ENCODE measurements at regions not wholly inside any gene's neighbourhood (a gene's known extent, or its start where the extent isn't known, plus 50 kb on each side); places are given as distances from the start of the nearest gene placed in this dataset.

- H3K9ac ChIP-seq (ENCODE audit: low read depth, low read length) = no peak overlapping the region
- H3K4me3 ChIP-seq (ENCODE audit: low read length) = no peak overlapping the region
- no peak overlapping the region for H3K27ac ChIP-seq (ENCODE audit: low read length)
Measured at GRCh38 chr2:144937910-144938709, 418.2 kb upstream of the ZEB2 start.

GRCh38 chr2:144937066-144937465 lies 417.1 kb upstream of the ZEB2 start:
- Histone ChIP-seq H3K9ac (ENCODE audit: low read depth, low read length) (no peak overlapping the region), H3K36me3 (ENCODE audit: insufficient read depth, low read depth, low read length) (no peaks in the 10 kb centered on the region), H3K4me1 (ENCODE audit: insufficient read depth, low read length) (no peaks in the 10 kb centered on the region)

More at GRCh38 chr2:144937910-144938709, 418.2 kb upstream of the ZEB2 start:
- no peaks in the 10 kb centered on the region for H3K27me3 ChIP-seq (ENCODE audit: insufficient read depth, low read length)
- no peaks in the 10 kb centered on the region for H3K4me1 ChIP-seq (ENCODE audit: insufficient read depth, low read length)
- no peaks in the 10 kb centered on the region for H3K36me3 ChIP-seq (ENCODE audit: insufficient read depth, low read depth, low read length)
- no peaks in the 10 kb centered on the region for H3K9me3 ChIP-seq (ENCODE audit: insufficient read depth, low read depth, low read length)

GRCh38 chr2:144936442-144936841 lies 416.5 kb upstream of the ZEB2 start:
- H3K4me3 ChIP-seq (ENCODE audit: low read length) = no peak overlapping the region
- no peaks in the 10 kb centered on the region for H3K9me3 ChIP-seq (ENCODE audit: insufficient read depth, low read depth, low read length)
- H3K4me1 ChIP-seq (ENCODE audit: insufficient read depth, low read length) = no peaks in the 10 kb centered on the region

More at GRCh38 chr2:144937066-144937465, 417.1 kb upstream of the ZEB2 start:
- Histone ChIP-seq H3K4me3 (ENCODE audit: low read length) (no peak overlapping the region), H3K27me3 (ENCODE audit: insufficient read depth, low read length) (no peaks in the 10 kb centered on the region), H3K27ac (ENCODE audit: low read length) (no peak overlapping the region), H3K9me3 (ENCODE audit: insufficient read depth, low read depth, low read length) (no peaks in the 10 kb centered on the region)

GRCh38 chr2:144935736-144936135 lies 415.8 kb upstream of the ZEB2 start:
- Histone ChIP-seq H3K27ac (ENCODE audit: low read length) (no peak overlapping the region), H3K9ac (ENCODE audit: low read depth, low read length) (no peak overlapping the region), H3K36me3 (ENCODE audit: insufficient read depth, low read depth, low read length) (no peaks in the 10 kb centered on the region), H3K9me3 (ENCODE audit: insufficient read depth, low read depth, low read length) (no peaks in the 10 kb centered on the region), H3K4me3 (ENCODE audit: low read length) (no peak overlapping the region), H3K4me1 (ENCODE audit: insufficient read depth, low read length) (no peaks in the 10 kb centered on the region), H3K27me3 (ENCODE audit: insufficient read depth, low read length) (no peaks in the 10 kb centered on the region)

More at GRCh38 chr2:144936442-144936841, 416.5 kb upstream of the ZEB2 start:
- Histone ChIP-seq H3K9ac (ENCODE audit: low read depth, low read length) (no peak overlapping the region), H3K36me3 (ENCODE audit: insufficient read depth, low read depth, low read length) (no peaks in the 10 kb centered on the region), H3K27me3 (ENCODE audit: insufficient read depth, low read length) (no peaks in the 10 kb centered on the region), H3K27ac (ENCODE audit: low read length) (no peak overlapping the region)

- no peak overlapping the region for H3K27ac ChIP-seq (ENCODE audit: low read length)
- H3K27me3 ChIP-seq (ENCODE audit: insufficient read depth, low read length) = no peaks in the 10 kb centered on the region
- H3K4me3 ChIP-seq (ENCODE audit: low read length) = no peak overlapping the region
- H3K4me1 ChIP-seq (ENCODE audit: insufficient read depth, low read length) = no peaks in the 10 kb centered on the region
- no peaks in the 10 kb centered on the region for H3K36me3 ChIP-seq (ENCODE audit: insufficient read depth, low read depth, low read length)
- no peak overlapping the region for H3K9ac ChIP-seq (ENCODE audit: low read depth, low read length)
- H3K9me3 ChIP-seq (ENCODE audit: insufficient read depth, low read depth, low read length) = no peaks in the 10 kb centered on the region
Measured at GRCh38 chr2:144935191-144935590, 415.3 kb upstream of the ZEB2 start.

GRCh38 chr2:144931960-144932359 lies 412.0 kb upstream of the ZEB2 start:
- no peaks in the 10 kb centered on the region for H3K27me3 ChIP-seq (ENCODE audit: insufficient read depth, low read length)
- no peaks in the 10 kb centered on the region for H3K4me1 ChIP-seq (ENCODE audit: insufficient read depth, low read length)
- H3K27ac ChIP-seq (ENCODE audit: low read length) = no peak overlapping the region
- no peaks in the 10 kb centered on the region for H3K36me3 ChIP-seq (ENCODE audit: insufficient read depth, low read depth, low read length)
- H3K4me3 ChIP-seq (ENCODE audit: low read length) = no peak overlapping the region
- H3K9me3 ChIP-seq (ENCODE audit: insufficient read depth, low read depth, low read length) = no peaks in the 10 kb centered on the region
- no peak overlapping the region for H3K9ac ChIP-seq (ENCODE audit: low read depth, low read length)

- Histone ChIP-seq H3K27ac (ENCODE audit: low read length) (no peak overlapping the region), H3K9ac (ENCODE audit: low read depth, low read length) (no peak overlapping the region), H3K9me3 (ENCODE audit: insufficient read depth, low read depth, low read length) (no peaks in the 10 kb centered on the region), H3K4me1 (ENCODE audit: insufficient read depth, low read length) (no peaks in the 10 kb centered on the region), H3K4me3 (ENCODE audit: low read length) (no peak overlapping the region), H3K27me3 (ENCODE audit: insufficient read depth, low read length) (no peaks in the 10 kb centered on the region), H3K36me3 (ENCODE audit: insufficient read depth, low read depth, low read length) (no peaks in the 10 kb centered on the region)
Measured at GRCh38 chr2:144931480-144931879, 411.6 kb upstream of the ZEB2 start.

- Histone ChIP-seq H3K4me3 (ENCODE audit: low read length) (no peak overlapping the region), H3K36me3 (ENCODE audit: insufficient read depth, low read depth, low read length) (no peaks in the 10 kb centered on the region), H3K27me3 (ENCODE audit: insufficient read depth, low read length) (no peaks in the 10 kb centered on the region), H3K9me3 (ENCODE audit: insufficient read depth, low read depth, low read length) (no peaks in the 10 kb centered on the region), H3K27ac (ENCODE audit: low read length) (no peak overlapping the region), H3K9ac (ENCODE audit: low read depth, low read length) (no peak overlapping the region), H3K4me1 (ENCODE audit: insufficient read depth, low read length) (no peaks in the 10 kb centered on the region)
Measured at GRCh38 chr2:144927429-144927828, 407.5 kb upstream of the ZEB2 start.

- no peak overlapping the region for H3K9ac ChIP-seq (ENCODE audit: low read depth, low read length)
- H3K4me3 ChIP-seq (ENCODE audit: low read length) = no peak overlapping the region
- H3K27me3 ChIP-seq (ENCODE audit: insufficient read depth, low read length) = no peaks in the 10 kb centered on the region
- H3K9me3 ChIP-seq (ENCODE audit: insufficient read depth, low read depth, low read length) = no peaks in the 10 kb centered on the region
- no peaks in the 10 kb centered on the region for H3K4me1 ChIP-seq (ENCODE audit: insufficient read depth, low read length)
- no peaks in the 10 kb centered on the region for H3K36me3 ChIP-seq (ENCODE audit: insufficient read depth, low read depth, low read length)
- no peak overlapping the region for H3K27ac ChIP-seq (ENCODE audit: low read length)
Measured at GRCh38 chr2:144925886-144926285, 406.0 kb upstream of the ZEB2 start.

- Histone ChIP-seq H3K27me3 (ENCODE audit: insufficient read depth, low read length) (no peaks in the 10 kb centered on the region), H3K36me3 (ENCODE audit: insufficient read depth, low read depth, low read length) (no peaks in the 10 kb centered on the region), H3K9me3 (ENCODE audit: insufficient read depth, low read depth, low read length) (no peaks in the 10 kb centered on the region), H3K27ac (ENCODE audit: low read length) (no peak overlapping the region), H3K4me3 (ENCODE audit: low read length) (no peak overlapping the region), H3K4me1 (ENCODE audit: insufficient read depth, low read length) (no peaks in the 10 kb centered on the region), H3K9ac (ENCODE audit: low read depth, low read length) (no peak overlapping the region)
Measured at GRCh38 chr2:144924827-144925226, 404.9 kb upstream of the ZEB2 start.

GRCh38 chr2:144922519-144922918 lies 402.6 kb upstream of the ZEB2 start:
- no peaks in the 10 kb centered on the region for H3K9me3 ChIP-seq (ENCODE audit: insufficient read depth, low read depth, low read length)
- no peaks in the 10 kb centered on the region for H3K36me3 ChIP-seq (ENCODE audit: insufficient read depth, low read depth, low read length)
- no peaks in the 10 kb centered on the region for H3K4me1 ChIP-seq (ENCODE audit: insufficient read depth, low read length)
- H3K27me3 ChIP-seq (ENCODE audit: insufficient read depth, low read length) = no peaks in the 10 kb centered on the region
- H3K9ac ChIP-seq (ENCODE audit: low read depth, low read length) = no peak overlapping the region
- no peak overlapping the region for H3K27ac ChIP-seq (ENCODE audit: low read length)
- no peak overlapping the region for H3K4me3 ChIP-seq (ENCODE audit: low read length)

- Histone ChIP-seq H3K36me3 (ENCODE audit: insufficient read depth, low read depth, low read length) (no peaks in the 10 kb centered on the region), H3K4me3 (ENCODE audit: low read length) (no peak overlapping the region), H3K4me1 (ENCODE audit: insufficient read depth, low read length) (no peaks in the 10 kb centered on the region), H3K27ac (ENCODE audit: low read length) (no peak overlapping the region), H3K9me3 (ENCODE audit: insufficient read depth, low read depth, low read length) (no peaks in the 10 kb centered on the region), H3K27me3 (ENCODE audit: insufficient read depth, low read length) (no peaks in the 10 kb centered on the region), H3K9ac (ENCODE audit: low read depth, low read length) (no peak overlapping the region)
Measured at GRCh38 chr2:144920755-144921530, 401.0 kb upstream of the ZEB2 start.
